ENCODE measurements at regions not wholly inside any gene's neighbourhood (a gene's known extent, or its start where the extent isn't known, plus 50 kb on each side); places are given as distances from the start of the nearest gene placed in this dataset.

DNA sequence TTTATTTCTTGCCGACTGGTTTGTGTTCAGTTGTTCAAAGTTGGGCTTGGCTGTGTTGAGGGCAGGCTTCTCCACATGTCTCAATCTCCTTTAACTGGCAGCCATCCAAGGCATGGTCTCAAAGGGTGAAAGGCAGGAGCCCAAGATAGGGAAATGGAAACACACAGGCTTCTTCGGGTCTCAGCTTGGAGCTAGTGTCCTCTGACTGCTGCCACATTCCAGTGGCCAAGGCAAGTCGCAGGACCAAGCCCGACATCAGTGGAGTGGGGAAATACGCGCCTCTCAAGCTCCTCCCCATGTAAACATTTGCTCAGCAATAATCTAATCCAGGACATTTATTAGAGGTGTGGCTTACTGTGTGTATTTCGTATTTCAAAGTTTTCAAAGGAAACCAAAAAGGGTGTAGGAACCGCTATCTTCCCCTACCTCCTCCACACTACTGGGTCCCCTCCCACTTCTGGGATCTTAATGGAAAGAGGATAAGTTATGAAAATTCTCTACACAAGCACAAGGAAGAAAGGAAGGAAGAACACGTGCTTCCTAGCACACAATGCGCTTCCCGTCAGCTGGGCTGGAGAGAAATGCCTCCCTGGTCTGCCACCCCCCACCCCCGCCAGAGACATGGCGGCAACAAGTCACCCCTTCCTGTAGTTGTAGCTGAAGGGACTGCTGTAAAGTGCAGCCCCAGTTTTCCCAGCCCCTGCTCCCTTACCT lies 181.7 kb downstream of the FAM43A start:
- no peaks in the 10 kb centered on the region for H3K36me3 ChIP-seq (ENCODE audit: control insufficient read depth in 1 of 2, insufficient read depth in 2 of 2, low read depth in 1 of 2, low read length in 2 of 2)
- 83% methylated on average over 9 of the region's 13 CpGs for WGBS
- H3K79me1 ChIP-seq (replicated peaks; ENCODE audit: low read length, poor library complexity, severe bottlenecking) = no peaks in the 10 kb centered on the region
- peaks cover 11% of the 10 kb centered on the region for H3K4me1 ChIP-seq (ENCODE audit: control insufficient read depth, insufficient read depth, low read depth, low read length)
- H3K18ac ChIP-seq (ENCODE audit: low read depth in 1 of 2, low read length in 2 of 2) = no peak overlapping the region
- no peak overlapping the region for H3K27ac ChIP-seq (ENCODE audit: low read length, poor library complexity, severe bottlenecking)
- H3K9me3 ChIP-seq (ENCODE audit: control insufficient read depth, low read length) = no peaks in the 10 kb centered on the region
- no peak overlapping the region for H3K4me2 ChIP-seq (ENCODE audit: low read length, poor library complexity, severe bottlenecking)
- H3K4ac ChIP-seq (ENCODE audit: low read depth in 1 of 2, low read length in 2 of 2) = no peak overlapping the region
- no peak overlapping the region for H2BK15ac ChIP-seq (ENCODE audit: low read depth, poor library complexity, severe bottlenecking)
- no peak overlapping the region for H2BK5ac ChIP-seq (ENCODE audit: low read depth, low read length, poor library complexity, severe bottlenecking)
- no peak overlapping the region for H3K23ac ChIP-seq (ENCODE audit: low read length in 2 of 2)
- no peak overlapping the region for H3K4me3 ChIP-seq (ENCODE audit: insufficient read depth in 1 of 2, low read depth in 1 of 2, low read length in 2 of 2)
- H3K27me3 ChIP-seq (ENCODE audit: control insufficient read depth in 1 of 2, insufficient read depth in 1 of 2, low read length in 2 of 2) = peaks cover 18 to 43% of the 10 kb centered on the region in 2 experiments
- no peak overlapping the region for H3K9ac ChIP-seq (ENCODE audit: low read length)
- H3K14ac ChIP-seq (ENCODE audit: low read length in 2 of 2) = no peak overlapping the region
- no peak overlapping the region for H4K8ac ChIP-seq (ENCODE audit: low read length)
- H4K91ac ChIP-seq (ENCODE audit: low read length) = no peak overlapping the region
- H2BK120ac ChIP-seq (ENCODE audit: low read depth, low read length) = no peak overlapping the region
- no peak overlapping the region for H2AK5ac ChIP-seq (ENCODE audit: low read length, severe bottlenecking)
- no peak overlapping the region for H2AFZ ChIP-seq (ENCODE audit: low read depth, low read length)
- no peak overlapping the region for H2BK12ac ChIP-seq (ENCODE audit: low read length in 2 of 2)
- peak; percentile 6 for DNase-seq

- Histone ChIP-seq H2AFZ (ENCODE audit: low read depth, low read length) (no peak overlapping the region), H3K4me1 (ENCODE audit: control insufficient read depth, insufficient read depth, low read depth, low read length) (peaks cover 11% of the 10 kb centered on the region), H3K9ac (ENCODE audit: low read length) (no peak overlapping the region), H2AK5ac (ENCODE audit: low read length, severe bottlenecking) (no peak overlapping the region), H3K9me3 (ENCODE audit: control insufficient read depth, low read length) (no peaks in the 10 kb centered on the region), H3K36me3 (ENCODE audit: control insufficient read depth in 1 of 2, insufficient read depth in 2 of 2, low read depth in 1 of 2, low read length in 2 of 2) (no peaks in the 10 kb centered on the region), H3K79me1 (replicated peaks; ENCODE audit: low read length, poor library complexity, severe bottlenecking) (no peaks in the 10 kb centered on the region), H3K27ac (ENCODE audit: low read length, poor library complexity, severe bottlenecking) (no peak overlapping the region), H3K4ac (ENCODE audit: low read depth in 1 of 2, low read length in 2 of 2) (no peak overlapping the region), H2BK12ac (ENCODE audit: low read length in 2 of 2) (no peak overlapping the region), H4K91ac (ENCODE audit: low read length) (no peak overlapping the region), H2BK15ac (ENCODE audit: low read depth, poor library complexity, severe bottlenecking) (no peak overlapping the region), H3K23ac (ENCODE audit: low read length in 2 of 2) (no peak overlapping the region), H3K4me2 (ENCODE audit: low read length, poor library complexity, severe bottlenecking) (no peak overlapping the region), H3K14ac (ENCODE audit: low read length in 2 of 2) (no peak overlapping the region), H3K27me3 (ENCODE audit: control insufficient read depth in 1 of 2, insufficient read depth in 1 of 2, low read length in 2 of 2) (peaks cover 13 to 33% of the 10 kb centered on the region in 2 experiments), H2BK5ac (ENCODE audit: low read depth, low read length, poor library complexity, severe bottlenecking) (no peak overlapping the region), H2BK120ac (ENCODE audit: low read depth, low read length) (no peak overlapping the region), H4K8ac (ENCODE audit: low read length) (no peak overlapping the region), H3K4me3 (ENCODE audit: insufficient read depth in 1 of 2, low read depth in 1 of 2, low read length in 2 of 2) (peak overlapping the region in 1 of 2 experiments; percentile 10), H3K18ac (ENCODE audit: low read depth in 1 of 2, low read length in 2 of 2) (no peak overlapping the region)
- DNase-seq = no peak
- 90% methylated on average over 11 of the region's 11 CpGs for WGBS
Measured at GRCh38 chr3:194868831-194869230, 183.1 kb downstream of the FAM43A start.

DNA sequence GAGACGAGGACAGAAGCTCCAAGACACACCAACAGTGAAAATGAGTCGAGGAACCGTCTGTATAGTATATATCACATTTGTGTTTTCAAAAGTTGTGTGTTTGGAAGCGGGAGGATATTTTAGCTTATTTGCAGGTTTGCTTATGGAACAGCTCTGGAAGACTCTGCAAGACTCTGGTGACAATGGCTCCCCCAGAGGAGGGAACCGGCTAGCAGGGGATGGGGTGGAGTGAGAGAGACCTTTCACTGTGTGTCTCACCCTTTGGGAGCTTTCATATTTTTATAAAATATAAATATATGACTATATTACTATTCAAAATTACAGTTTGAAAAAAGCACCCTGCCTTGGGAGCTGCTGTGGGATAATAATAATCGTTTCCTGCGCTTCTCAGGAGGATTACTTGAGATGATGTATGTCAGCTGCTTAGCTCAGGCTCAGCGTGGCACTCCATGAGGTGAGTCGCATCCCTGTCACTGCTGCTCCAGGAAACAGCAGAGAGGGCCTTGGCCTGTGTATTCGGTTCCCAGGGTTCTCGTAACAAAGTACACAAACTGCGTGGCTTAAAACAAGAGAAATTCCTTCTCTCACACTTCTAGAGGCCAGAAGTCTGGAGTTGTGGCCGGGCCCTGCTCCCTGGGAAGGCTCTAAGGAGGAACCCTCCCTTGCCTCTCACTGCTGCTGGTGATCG lies 183.9 kb downstream of the FAM43A start:
- H2AFZ ChIP-seq (ENCODE audit: low read depth, low read length) = no peak overlapping the region
- no peak overlapping the region for H2BK120ac ChIP-seq (ENCODE audit: low read depth, low read length)
- no peak overlapping the region for H2BK15ac ChIP-seq (ENCODE audit: low read depth, poor library complexity, severe bottlenecking)
- H3K36me3 ChIP-seq (ENCODE audit: control insufficient read depth in 1 of 2, insufficient read depth in 2 of 2, low read depth in 1 of 2, low read length in 2 of 2) = no peaks in the 10 kb centered on the region
- no peak overlapping the region for H4K91ac ChIP-seq (ENCODE audit: low read length)
- H3K27ac ChIP-seq (ENCODE audit: low read length, poor library complexity, severe bottlenecking) = no peak overlapping the region
- peaks cover 11% of the 10 kb centered on the region for H3K4me1 ChIP-seq (ENCODE audit: control insufficient read depth, insufficient read depth, low read depth, low read length)
- no peak overlapping the region for H4K8ac ChIP-seq (ENCODE audit: low read length)
- H3K79me1 ChIP-seq (replicated peaks; ENCODE audit: low read length, poor library complexity, severe bottlenecking) = no peaks in the 10 kb centered on the region
- H3K18ac ChIP-seq (ENCODE audit: low read depth in 1 of 2, low read length in 2 of 2) = no peak overlapping the region
- peak; percentile 74 for DNase-seq
- H2AK5ac ChIP-seq (ENCODE audit: low read length, severe bottlenecking) = no peak overlapping the region
- peaks cover 13 to 33% of the 10 kb centered on the region in 2 experiments for H3K27me3 ChIP-seq (ENCODE audit: control insufficient read depth in 1 of 2, insufficient read depth in 1 of 2, low read length in 2 of 2)
- H3K4me3 ChIP-seq (ENCODE audit: insufficient read depth in 1 of 2, low read depth in 1 of 2, low read length in 2 of 2) = no peak overlapping the region
- H3K4me2 ChIP-seq (ENCODE audit: low read length, poor library complexity, severe bottlenecking) = no peak overlapping the region
- no peak overlapping the region for H2BK5ac ChIP-seq (ENCODE audit: low read depth, low read length, poor library complexity, severe bottlenecking)
- no peaks in the 10 kb centered on the region for H3K9me3 ChIP-seq (ENCODE audit: control insufficient read depth, low read length)
- 59% methylated on average over 13 of the region's 14 CpGs for WGBS
- no peak overlapping the region for H3K9ac ChIP-seq (ENCODE audit: low read length)
- H3K4ac ChIP-seq (ENCODE audit: low read depth in 1 of 2, low read length in 2 of 2) = no peak overlapping the region
- no peak overlapping the region for H3K14ac ChIP-seq (ENCODE audit: low read length in 2 of 2)
- no peak overlapping the region for H3K23ac ChIP-seq (ENCODE audit: low read length in 2 of 2)
- H2BK12ac ChIP-seq (ENCODE audit: low read length in 2 of 2) = no peak overlapping the region

GRCh38 chr3:194870394-194871110 lies 184.9 kb downstream of the FAM43A start:
- H2BK12ac ChIP-seq (ENCODE audit: low read length in 2 of 2) = peak overlapping the region in 1 of 2 experiments; percentile 23
- no peak overlapping the region for H3K4me3 ChIP-seq (ENCODE audit: insufficient read depth in 1 of 2, low read depth in 1 of 2, low read length in 2 of 2)
- H3K23ac ChIP-seq (ENCODE audit: low read length in 2 of 2) = no peak overlapping the region
- peak overlapping the region in 1 of 2 experiments; percentile 36 for H3K14ac ChIP-seq (ENCODE audit: low read length in 2 of 2)
- no peak overlapping the region for H3K4me2 ChIP-seq (ENCODE audit: low read length, poor library complexity, severe bottlenecking)
- H3K79me1 ChIP-seq (replicated peaks; ENCODE audit: low read length, poor library complexity, severe bottlenecking) = no peaks in the 10 kb centered on the region
- H4K8ac ChIP-seq (ENCODE audit: low read length) = no peak overlapping the region
- H2AK5ac ChIP-seq (ENCODE audit: low read length, severe bottlenecking) = no peak overlapping the region
- H3K9me3 ChIP-seq (ENCODE audit: control insufficient read depth, low read length) = no peaks in the 10 kb centered on the region
- H3K36me3 ChIP-seq (ENCODE audit: control insufficient read depth in 1 of 2, insufficient read depth in 2 of 2, low read depth in 1 of 2, low read length in 2 of 2) = no peaks in the 10 kb centered on the region
- H3K18ac ChIP-seq (ENCODE audit: low read depth in 1 of 2, low read length in 2 of 2) = no peak overlapping the region
- no peak overlapping the region for H3K27ac ChIP-seq (ENCODE audit: low read length, poor library complexity, severe bottlenecking)
- H4K91ac ChIP-seq (ENCODE audit: low read length) = no peak overlapping the region
- H3K27me3 ChIP-seq (ENCODE audit: control insufficient read depth in 1 of 2, insufficient read depth in 1 of 2, low read length in 2 of 2) = peaks cover 6 to 28% of the 10 kb centered on the region in 2 experiments
- WGBS = 90% methylated on average over 12 of the region's 13 CpGs
- H2AFZ ChIP-seq (ENCODE audit: low read depth, low read length) = no peak overlapping the region
- H2BK120ac ChIP-seq (ENCODE audit: low read depth, low read length) = no peak overlapping the region
- H3K4me1 ChIP-seq (ENCODE audit: control insufficient read depth, insufficient read depth, low read depth, low read length) = peaks cover 11% of the 10 kb centered on the region
- no peak overlapping the region for H3K4ac ChIP-seq (ENCODE audit: low read depth in 1 of 2, low read length in 2 of 2)
- DNase-seq = no peak
- no peak overlapping the region for H2BK15ac ChIP-seq (ENCODE audit: low read depth, poor library complexity, severe bottlenecking)
- H3K9ac ChIP-seq (ENCODE audit: low read length) = no peak overlapping the region
- H2BK5ac ChIP-seq (ENCODE audit: low read depth, low read length, poor library complexity, severe bottlenecking) = no peak overlapping the region

Measured in mesenchymal stem cell (in vitro differentiated cells and primary cell).